K562 (cell line): ENCODE measurements at regions not wholly inside any gene's neighbourhood (a gene's known extent, or its start where the extent isn't known, plus 50 kb on each side); places are given as distances from the start of the nearest gene placed in this dataset.

ENCODE experiments used
- ATAC-seq: fragments of 200-7000 bp; cut with Tn5 transposase; 3 replicates; pipeline ENCODE4 v1.9.1; 2020; ENCODE audit warnings: moderate library complexity
- BruUV-seq: library from RNA; stranded (reverse); fragments of 400-500 nt; replicated peaks from 2 replicates; lab custom pipeline; 2021; lab: Mats Ljungman, UMichigan
- CTCF ChIA-PET: fragments of 300-600 bp; formaldehyde crosslinking; extraction: SDS; loops from one replicate; lab custom pipeline; 2021; ENCODE audit warnings: low intra/inter-chr PET ratio; lab: Yijun Ruan, JAX
- POLR2A ChIA-PET: fragments of 300-600, 350-650 bp; sonication (Branson Sonifier 250); formaldehyde crosslinking; extraction: SDS; loops from one replicate; lab custom pipeline; 2021; ENCODE audit warnings: antibody characterized with exemption, inconsistent platforms; lab: Yijun Ruan, JAX
- DNase-seq, 4 experiments: peaks; one replicate each; pipeline versions ENCODE4 v3.0.0 to v3.0.0-alpha.2; 2011 to 2018; ENCODE audit warnings: low spot score in 3 of 4, mixed read lengths in 3 of 4; ENCODE audit errors: extremely low read depth in 1 of 4
- FAIRE-seq: peaks from 2 replicates; lab custom pipeline; 2011; peaks lifted over from hg19 to GRCh38; lab: Jason Lieb, UNC
- H2AFZ ChIP-seq: 2 replicates; pipeline ENCODE4 v1.6.0; 2011; ENCODE audit warnings: low read depth, low read length, control low read depth, inconsistent platforms
- H3K27ac ChIP-seq: fragments of 200-600 bp; 3 replicates; pipeline ENCODE4 v1.8.0; 2011; ENCODE audit warnings: low read depth, mild to moderate bottlenecking, control low read depth, inconsistent platforms, low read length, moderate library complexity, mixed read lengths; ENCODE audit errors: extremely low read depth
- H3K27me3 ChIP-seq, 2 experiments: fragments of 300-600 bp in 1 of 2; 2 replicates in 1 of 2; 3 replicates in 1 of 2; pipeline versions ENCODE4 v1.6.0 to v1.8.0; 2011; ENCODE audit warnings: inconsistent platforms in 2 of 2, low read length in 2 of 2, mild to moderate bottlenecking in 1 of 2, mixed read lengths in 1 of 2, moderate library complexity in 1 of 2; ENCODE audit not compliant: control insufficient read depth in 2 of 2, insufficient read depth in 2 of 2
- H3K36me3 ChIP-seq: fragments of 300-600 bp; 3 replicates; pipeline ENCODE4 v1.8.0; 2011; ENCODE audit warnings: mild to moderate bottlenecking, low read length, inconsistent platforms; ENCODE audit not compliant: control insufficient read depth, insufficient read depth
- H3K4me1 ChIP-seq, 2 experiments: fragments of 200-600 bp in 1 of 2; replicated peaks in 1 of 2; 2 replicates in 1 of 2; 3 replicates in 1 of 2; pipeline versions ENCODE4 v1.5.1 to v1.8.0; 2011; ENCODE audit warnings: inconsistent platforms in 2 of 2, low read length in 2 of 2, mild to moderate bottlenecking in 1 of 2, mixed read lengths in 1 of 2, moderate library complexity in 1 of 2; ENCODE audit not compliant: control insufficient read depth in 2 of 2, insufficient read depth in 2 of 2
- H3K4me2 ChIP-seq: 2 replicates; pipeline ENCODE4 v1.6.1; 2011; ENCODE audit warnings: low read length, control low read depth, inconsistent platforms, mixed read lengths; ENCODE audit not compliant: insufficient read depth
- H3K4me3 ChIP-seq: fragments of 200-600 bp; sonication (generic), shearing (Covaris generic); 2 replicates; pipeline ENCODE4 v1.5.1; 2016; ENCODE audit warnings: control low read depth, inconsistent platforms
- H3K79me2 ChIP-seq: fragments of 200-600 bp; 3 replicates; pipeline ENCODE4 v1.8.0; 2011; ENCODE audit warnings: low read length, inconsistent platforms; ENCODE audit not compliant: control insufficient read depth, insufficient read depth
- H3K9ac ChIP-seq, 2 experiments: 2 replicates each; pipeline versions ENCODE4 v1.6.0 to v1.6.1; 2011; ENCODE audit warnings: low read depth in 2 of 2, low read length in 2 of 2, control low read depth in 1 of 2, inconsistent platforms in 1 of 2, mild to moderate bottlenecking in 1 of 2, mixed read lengths in 1 of 2; ENCODE audit not compliant: insufficient read depth in 1 of 2
- H3K9me1 ChIP-seq: one replicate; pipeline ENCODE4 v1.6.0; 2011; ENCODE audit warnings: inconsistent platforms, mild to moderate bottlenecking, low read length, moderate library complexity; ENCODE audit not compliant: control insufficient read depth, insufficient read depth
- H3K9me3 ChIP-seq: replicated peaks from 2 replicates; pipeline ENCODE4 v1.5.1; 2011; ENCODE audit warnings: low read depth, low read length, inconsistent platforms; ENCODE audit not compliant: control insufficient read depth, insufficient read depth
- H4K20me1 ChIP-seq: replicated peaks from 2 replicates; pipeline ENCODE4 v1.6.1; 2011; ENCODE audit warnings: low read length, inconsistent platforms, mixed read lengths; ENCODE audit not compliant: control insufficient read depth, insufficient read depth
- BRD9 ChIP-seq: fragments of 450-650 bp; IDR thresholded peaks from 2 replicates; pipeline ENCODE4 v1.6.1; 2018; ENCODE audit warnings: low read depth; ENCODE audit not compliant: partially characterized antibody
- FIP1L1 ChIP-seq: fragments of 200-400 bp; formaldehyde crosslinking; IDR thresholded peaks from 2 replicates; pipeline ENCODE4 v1.6.1; 2018; ENCODE audit warnings: mild to moderate bottlenecking, low read depth, low read length; ENCODE audit not compliant: poor library complexity, severe bottlenecking
- MYNN ChIP-seq, 2 experiments: sonication (generic); formaldehyde crosslinking in 1 of 2; IDR thresholded peaks; 2 replicates each; pipeline versions ENCODE4 v1.5.0 to v1.6.1; 2016 to 2020; ENCODE audit warnings: antibody characterized with exemption in 1 of 2, missing genetic modification reagents in 1 of 2
- TSHZ1 ChIP-seq: fragments of 250-450 bp; sonication (Bioruptor Pico); IDR thresholded peaks from 2 replicates; pipeline ENCODE4 v1.4.0; 2020; ENCODE audit warnings: mild to moderate bottlenecking, moderate library complexity
- ZNF695 ChIP-seq: fragments of 450-650 bp; formaldehyde crosslinking; IDR thresholded peaks from 2 replicates; pipeline ENCODE4 v1.4.0; 2020; ENCODE audit warnings: mild to moderate bottlenecking, moderate library complexity
- in situ Hi-C: fragments of 300-500 bp; cut with MboI; formaldehyde crosslinking; loops from 4 replicates; pipeline ENCODE4 v1.15.0; 2018; ENCODE audit warnings: inconsistent platforms, mixed read lengths
- intact Hi-C: fragments of 100-400 bp; cut with micrococcal nuclease; formaldehyde crosslinking; loops from 2 replicates; pipeline ENCODE4 v1.14.2; 2022

- BruUV-seq: no TSS peak
- no peaks in the 10 kb centered on the region for H3K9me3 ChIP-seq
- ChIA-PET POLR2A (no interaction called here), CTCF (no interaction called here)
- intact Hi-C loops: no loop called here
- no peaks in the 10 kb centered on the region for H3K79me2 ChIP-seq
- FAIRE-seq: no peak
- H3K36me3 ChIP-seq: no peaks in the 10 kb centered on the region
- ATAC-seq: no peak
- DNase-seq: no peak
- H3K4me1 ChIP-seq: no peaks in the 10 kb centered on the region
- H3K9me1 ChIP-seq: no peaks in the 10 kb centered on the region
- H3K4me2 ChIP-seq: no peak overlapping the region
- no peak overlapping the region for H3K4me3 ChIP-seq
- no peaks in the 10 kb centered on the region for H4K20me1 ChIP-seq
- no peak overlapping the region for H3K9ac ChIP-seq
- in situ Hi-C loops: no loop called here
- no peak overlapping the region for H3K27ac ChIP-seq
- no peak for TF ChIP-seq ZNF695 (CRISPR knock-in tag)
- TF ChIP-seq FIP1L1: no peak
- TF ChIP-seq TSHZ1 (CRISPR knock-in tag): no peak
- no peak for TF ChIP-seq MYNN (IDR thresholded peaks at IDR 0.05)
- TF ChIP-seq MYNN (CRISPR knock-in tag; IDR thresholded peaks at IDR 0.05): no peak
- no peak for TF ChIP-seq BRD9
- H2AFZ ChIP-seq: no peak overlapping the region
- H3K27me3 ChIP-seq: no peaks in the 10 kb centered on the region
Observed at GRCh38 chr11:93256623-93257022, 58.8 kb upstream of the SLC36A4 start.
